Suppressor macrophage (primary cell): ENCODE measurements at regions not wholly inside any gene's neighbourhood (a gene's known extent, or its start where the extent isn't known, plus 50 kb on each side); places are given as distances from the start of the nearest gene placed in this dataset.

Experiments used
- DNase-seq, 4 experiments: peaks; one replicate each; pipeline ENCODE4 v3.0.0-alpha.2; 2020 to 2022

GRCh38 chr13:84127597-84128128 is 245.4 kb upstream of the SLITRK1 start:
- no peak for DNase-seq

GRCh38 chr13:84126671-84127171 is 244.4 kb upstream of the SLITRK1 start:
- no peak for DNase-seq

GRCh38 chr13:84121456-84121855 is 239.2 kb upstream of the SLITRK1 start:
- no peak for DNase-seq

- DNase-seq: no peak
Observed at GRCh38 chr13:84118839-84119409, 236.7 kb upstream of the SLITRK1 start.

GRCh38 chr13:84098273-84098672 is 216.0 kb upstream of the SLITRK1 start:
- no peak for DNase-seq

GRCh38 chr13:84097148-84097547 is 214.9 kb upstream of the SLITRK1 start:
- DNase-seq: no peak

GRCh38 chr13:84096216-84096615 is 213.9 kb upstream of the SLITRK1 start:
- DNase-seq: no peak

- DNase-seq: no peak
Observed at GRCh38 chr13:84088996-84089395, 206.7 kb upstream of the SLITRK1 start.

GRCh38 chr13:84086847-84087162 is 204.5 kb upstream of the SLITRK1 start:
- DNase-seq: no peak

GRCh38 chr13:84086098-84086846 is 204.0 kb upstream of the SLITRK1 start:
- peak in 1 of 4 experiments; percentile 3 for DNase-seq

GRCh38 chr13:84082462-84082861 is 200.2 kb upstream of the SLITRK1 start:
- DNase-seq: no peak

GRCh38 chr13:84080748-84081530 is 198.7 kb upstream of the SLITRK1 start:
- no peak for DNase-seq

- no peak for DNase-seq
Observed at GRCh38 chr13:84077271-84077670, 195.0 kb upstream of the SLITRK1 start.

- DNase-seq: no peak
Observed at GRCh38 chr13:84076280-84076679, 194.0 kb upstream of the SLITRK1 start.

- DNase-seq: no peak
Observed at GRCh38 chr13:84050536-84050935, 168.3 kb upstream of the SLITRK1 start.

- DNase-seq: no peak
Observed at GRCh38 chr13:84049443-84050219, 167.4 kb upstream of the SLITRK1 start.

- DNase-seq: no peak
Observed at GRCh38 chr13:84044805-84045204, 162.5 kb upstream of the SLITRK1 start.

GRCh38 chr13:84038001-84038400 is 155.7 kb upstream of the SLITRK1 start:
- DNase-seq: no peak

- no peak for DNase-seq
Observed at GRCh38 chr13:84032116-84032515, 149.8 kb upstream of the SLITRK1 start.

- DNase-seq: no peak
Observed at GRCh38 chr13:84031120-84031519, 148.8 kb upstream of the SLITRK1 start.

- no peak for DNase-seq
Observed at GRCh38 chr13:84029396-84029795, 147.1 kb upstream of the SLITRK1 start.

- DNase-seq: no peak
Observed at GRCh38 chr13:84025824-84026223, 143.6 kb upstream of the SLITRK1 start.

- DNase-seq: no peak
Observed at GRCh38 chr13:83996415-83996814, 114.1 kb upstream of the SLITRK1 start.
